ENCODE measurements at regions not wholly inside any gene's neighbourhood (a gene's known extent, or its start where the extent isn't known, plus 50 kb on each side); places are given as distances from the start of the nearest gene placed in this dataset.
"Not testable (repeated sequence)": the region's sequence is repeated elsewhere in the genome, so short reads cannot be mapped to it uniquely, and the experiment has no call there.

- DNase-seq (ENCODE audit: low read depth) = no peak
Observed at GRCh38 chr5:36481454-36482120, 124.8 kb upstream of the SLC1A3 start.

- DNase-seq (ENCODE audit: low read depth) = no peak
Observed at GRCh38 chr5:36482812-36483211, 123.6 kb upstream of the SLC1A3 start.

- DNase-seq (ENCODE audit: low read depth) = no peak
Observed at GRCh38 chr5:36489505-36489904, 116.9 kb upstream of the SLC1A3 start.

- DNase-seq (ENCODE audit: low read depth) = no peak
Observed at GRCh38 chr5:36491856-36492255, 114.5 kb upstream of the SLC1A3 start.

- DNase-seq (ENCODE audit: low read depth) = peak; percentile 53
Observed at GRCh38 chr5:36492984-36493654, 113.3 kb upstream of the SLC1A3 start.

- no peak for DNase-seq (ENCODE audit: low read depth)
Observed at GRCh38 chr5:36494028-36494427, 112.4 kb upstream of the SLC1A3 start.

GRCh38 chr5:36494841-36495601 is 111.4 kb upstream of the SLC1A3 start:
- no peak for DNase-seq (ENCODE audit: low read depth)

GRCh38 chr5:36495611-36496010 is 110.8 kb upstream of the SLC1A3 start:
- no peak for DNase-seq (ENCODE audit: low read depth)

GRCh38 chr5:36496471-36496870 is 109.9 kb upstream of the SLC1A3 start:
- DNase-seq (ENCODE audit: low read depth) = no peak

- DNase-seq (ENCODE audit: low read depth) = peak; percentile 94
Observed at GRCh38 chr5:36502608-36503007, 103.8 kb upstream of the SLC1A3 start.

- DNase-seq (ENCODE audit: low read depth) = no peak
Observed at GRCh38 chr5:36505021-36505420, 101.4 kb upstream of the SLC1A3 start.

GRCh38 chr5:36507332-36507952 is 99.0 kb upstream of the SLC1A3 start:
- peak; percentile 59 for DNase-seq (ENCODE audit: low read depth)

GRCh38 chr5:36508331-36508730 is 98.1 kb upstream of the SLC1A3 start:
- DNase-seq (ENCODE audit: low read depth) = not testable (repeated sequence)

- not testable (repeated sequence) for DNase-seq (ENCODE audit: low read depth)
Observed at GRCh38 chr5:36513647-36514046, 92.8 kb upstream of the SLC1A3 start.

GRCh38 chr5:36519881-36520280 is 86.5 kb upstream of the SLC1A3 start:
- no peak for DNase-seq (ENCODE audit: low read depth)

GRCh38 chr5:36521219-36521618 is 85.2 kb upstream of the SLC1A3 start:
- DNase-seq (ENCODE audit: low read depth) = no peak

- DNase-seq (ENCODE audit: low read depth) = no peak
Observed at GRCh38 chr5:36521838-36522745, 84.3 kb upstream of the SLC1A3 start.

- no peak for DNase-seq (ENCODE audit: low read depth)
Observed at GRCh38 chr5:36522746-36523065, 83.7 kb upstream of the SLC1A3 start.

- DNase-seq (ENCODE audit: low read depth) = no peak
Observed at GRCh38 chr5:36523450-36523849, 83.0 kb upstream of the SLC1A3 start.

GRCh38 chr5:36523926-36524325 is 82.5 kb upstream of the SLC1A3 start:
- DNase-seq (ENCODE audit: low read depth) = no peak

GRCh38 chr5:36526537-36526936 is 79.9 kb upstream of the SLC1A3 start:
- no peak for DNase-seq (ENCODE audit: low read depth)

GRCh38 chr5:36528588-36528987 is 77.8 kb upstream of the SLC1A3 start:
- no peak for DNase-seq (ENCODE audit: low read depth)

Measured in stromal cell of bone marrow (primary cell).